HEK293 (cell line): ENCODE measurements at regions not wholly inside any gene's neighbourhood (a gene's known extent, or its start where the extent isn't known, plus 50 kb on each side); places are given as distances from the start of the nearest gene placed in this dataset.
A peak's percentile ranks its signal among the peaks of the same experiment; 100 is the strongest.
"Not testable (repeated sequence)": the region's sequence is repeated elsewhere in the genome, so short reads cannot be mapped to it uniquely, and the experiment has no call there.

Experiments used
- CTCF ChIA-PET: fragments of 350-600 bp; formaldehyde crosslinking; extraction: SDS; loops from one replicate; lab custom pipeline; 2021; ENCODE audit warnings: antibody characterized with exemption; lab: Yijun Ruan, JAX
- POLR2A ChIA-PET: fragments of 300-600 bp; formaldehyde crosslinking; extraction: SDS; loops from one replicate; lab custom pipeline; 2020; ENCODE audit warnings: antibody characterized with exemption, inconsistent platforms; lab: Yijun Ruan, JAX
- H3K27ac ChIP-seq: fragments of 200-500 bp; sonication (Bioruptor generic); 2 replicates; pipeline ENCODE4 v1.5.1; 2014; ENCODE audit warnings: low read depth, low read length, control low read depth, inconsistent platforms; ENCODE audit errors: extremely low read depth
- H3K36me3 ChIP-seq, 2 experiments: fragments of 200-500 bp in 1 of 2; sonication (Bioruptor generic) in 1 of 2; 1 replicate in 1 of 2; 2 replicates in 1 of 2; pipeline ENCODE4 v1.5.1; 2014 to 2017; ENCODE audit warnings: inconsistent platforms in 2 of 2, low read length in 2 of 2; ENCODE audit not compliant: control insufficient read depth in 2 of 2, insufficient read depth in 1 of 2
- H3K4me1 ChIP-seq: fragments of 200-500 bp; sonication (Bioruptor generic); 2 replicates; pipeline ENCODE4 v1.5.1; 2014; ENCODE audit warnings: mild to moderate bottlenecking, low read length, inconsistent platforms; ENCODE audit not compliant: control insufficient read depth, insufficient read depth
- H3K4me3 ChIP-seq: 2 replicates; pipeline ENCODE4 v1.5.1; 2011; ENCODE audit warnings: low read depth, mild to moderate bottlenecking, control low read depth, low read length, moderate library complexity
- H3K9me3 ChIP-seq: fragments of 200-500 bp; sonication (Bioruptor generic); 2 replicates; pipeline ENCODE4 v1.5.1; 2014; ENCODE audit warnings: low read depth, low read length, inconsistent platforms; ENCODE audit not compliant: control insufficient read depth, insufficient read depth
- HOXD13 ChIP-seq: sonication (generic); formaldehyde crosslinking; IDR thresholded peaks from 2 replicates; pipeline ENCODE4 v1.8.0; 2022; ENCODE audit warnings: missing genetic modification reagents, borderline replicate concordance
- SETDB1 ChIP-seq: IDR thresholded peaks from one replicate; pipeline ENCODE4 v1.6.1; 2017; ENCODE audit warnings: mild to moderate bottlenecking, low read length, moderate library complexity, mixed read lengths; ENCODE audit not compliant: insufficient read length
- ZIC2 ChIP-seq: fragments of 450-650 bp; formaldehyde crosslinking; IDR thresholded peaks from 2 replicates; pipeline ENCODE4 v1.5.1; 2016; ENCODE audit warnings: missing biosample characterization, missing genetic modification characterization
- ZNF549 ChIP-seq: fragments of 450-650 bp; IDR thresholded peaks from 2 replicates; pipeline ENCODE4 v1.5.1; 2018; ENCODE audit warnings: missing biosample characterization, missing genetic modification characterization, mild to moderate bottlenecking, inconsistent platforms, moderate library complexity
- ZNF600 ChIP-seq: fragments of 450-650 bp; formaldehyde crosslinking; IDR thresholded peaks from 2 replicates; pipeline ENCODE4 v1.5.1; 2016; ENCODE audit warnings: missing biosample characterization, missing genetic modification characterization
- ZNF654 ChIP-seq: fragments of 450-650 bp; formaldehyde crosslinking; IDR thresholded peaks from 2 replicates; pipeline ENCODE4 v1.5.1; 2016; ENCODE audit warnings: low read depth, missing biosample characterization, missing genetic modification characterization
- ZSCAN30 ChIP-seq: fragments of 450-650 bp; IDR thresholded peaks from 2 replicates; pipeline ENCODE4 v1.5.1; 2018; ENCODE audit warnings: missing biosample characterization, mild to moderate bottlenecking, missing genetic modification characterization, moderate library complexity
- TF ChIP-seq, protein P1 (sequence below): fragments of 450-650 bp; formaldehyde crosslinking; IDR thresholded peaks from 2 replicates; pipeline ENCODE4 v1.5.1; 2016; ENCODE audit warnings: missing biosample characterization, missing genetic modification characterization
- TF ChIP-seq, protein P2 (sequence below): fragments of 450-650 bp; formaldehyde crosslinking; IDR thresholded peaks from 2 replicates; pipeline ENCODE4 v1.5.1; 2016; ENCODE audit warnings: missing biosample characterization, missing genetic modification characterization
- TF ChIP-seq, protein P3 (sequence below): fragments of 450-650 bp; formaldehyde crosslinking; IDR thresholded peaks from 2 replicates; pipeline ENCODE4 v1.5.1; 2016; ENCODE audit warnings: missing biosample characterization, missing genetic modification characterization

DNA sequence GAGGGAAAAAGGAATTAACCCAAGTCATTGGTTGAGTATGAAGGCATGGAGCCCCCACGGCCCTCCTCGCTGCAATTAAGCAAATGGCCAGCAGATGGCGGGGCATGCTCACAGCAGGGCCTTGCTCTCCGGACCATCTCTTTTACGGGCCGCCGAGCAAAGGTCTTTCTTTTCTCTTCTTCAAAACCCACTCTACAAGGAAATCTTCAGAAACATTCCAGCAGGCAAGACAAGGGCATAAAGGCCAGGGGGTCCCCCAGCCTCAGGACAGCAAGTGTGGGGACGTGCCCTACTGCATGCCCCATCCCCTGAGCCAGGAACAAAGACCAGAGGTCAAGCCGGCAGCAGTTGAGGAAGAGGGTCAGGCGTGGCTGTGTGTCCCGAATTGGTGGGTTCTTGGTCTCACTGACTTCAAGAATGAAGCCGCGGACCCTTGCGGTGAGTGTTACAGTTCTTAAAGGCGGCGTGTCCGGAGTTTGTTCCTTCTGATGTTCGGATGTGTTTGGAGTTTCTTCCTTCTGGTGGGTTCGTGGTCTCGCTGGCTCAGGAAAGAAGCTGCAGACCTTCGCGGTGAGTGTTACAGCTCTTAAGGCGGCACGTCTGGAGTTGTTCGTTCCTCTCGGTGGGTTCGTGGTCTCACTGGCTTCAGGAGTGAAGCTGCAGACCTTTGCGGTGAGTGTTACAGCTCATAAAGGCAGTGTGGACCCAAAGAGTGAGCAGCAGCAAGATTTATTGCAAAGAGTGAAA, 59.6 kb upstream of the TOP1 start:
- ChIA-PET CTCF (interaction anchor here (0.6 to 9.0 kb wide), 32 partner anchors 11 to 1071 kb away, joined by 3 to 117 read pairs (median 4); partner anchors contain the start of gene LPIN3), POLR2A (interaction anchor here (0.6 kb wide), 1 partner anchor 926 kb away, joined by 6 read pairs; no protein-coding TSS in a partner anchor)
- H3K4me1 ChIP-seq, H3K27ac ChIP-seq, H3K4me3 ChIP-seq, H3K36me3 ChIP-seq, H3K9me3 ChIP-seq: not testable (repeated sequence)
- TF ChIP-seq, protein P1, sequence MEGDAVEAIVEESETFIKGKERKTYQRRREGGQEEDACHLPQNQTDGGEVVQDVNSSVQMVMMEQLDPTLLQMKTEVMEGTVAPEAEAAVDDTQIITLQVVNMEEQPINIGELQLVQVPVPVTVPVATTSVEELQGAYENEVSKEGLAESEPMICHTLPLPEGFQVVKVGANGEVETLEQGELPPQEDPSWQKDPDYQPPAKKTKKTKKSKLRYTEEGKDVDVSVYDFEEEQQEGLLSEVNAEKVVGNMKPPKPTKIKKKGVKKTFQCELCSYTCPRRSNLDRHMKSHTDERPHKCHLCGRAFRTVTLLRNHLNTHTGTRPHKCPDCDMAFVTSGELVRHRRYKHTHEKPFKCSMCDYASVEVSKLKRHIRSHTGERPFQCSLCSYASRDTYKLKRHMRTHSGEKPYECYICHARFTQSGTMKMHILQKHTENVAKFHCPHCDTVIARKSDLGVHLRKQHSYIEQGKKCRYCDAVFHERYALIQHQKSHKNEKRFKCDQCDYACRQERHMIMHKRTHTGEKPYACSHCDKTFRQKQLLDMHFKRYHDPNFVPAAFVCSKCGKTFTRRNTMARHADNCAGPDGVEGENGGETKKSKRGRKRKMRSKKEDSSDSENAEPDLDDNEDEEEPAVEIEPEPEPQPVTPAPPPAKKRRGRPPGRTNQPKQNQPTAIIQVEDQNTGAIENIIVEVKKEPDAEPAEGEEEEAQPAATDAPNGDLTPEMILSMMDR, result peak; percentile 86
- TF ChIP-seq ZIC2 (tag by site-specific recombination) (0 out of 2 replicates have a peak, but pooled peaks have one; percentile 10), ZNF654 (tag by site-specific recombination) (peak; percentile 97), ZNF600 (tag by site-specific recombination) (peak; percentile 63), ZSCAN30 (tag by site-specific recombination) (peak; percentile 65; the same call in 1 of the 2 replicates)
- TF ChIP-seq, protein P2, sequence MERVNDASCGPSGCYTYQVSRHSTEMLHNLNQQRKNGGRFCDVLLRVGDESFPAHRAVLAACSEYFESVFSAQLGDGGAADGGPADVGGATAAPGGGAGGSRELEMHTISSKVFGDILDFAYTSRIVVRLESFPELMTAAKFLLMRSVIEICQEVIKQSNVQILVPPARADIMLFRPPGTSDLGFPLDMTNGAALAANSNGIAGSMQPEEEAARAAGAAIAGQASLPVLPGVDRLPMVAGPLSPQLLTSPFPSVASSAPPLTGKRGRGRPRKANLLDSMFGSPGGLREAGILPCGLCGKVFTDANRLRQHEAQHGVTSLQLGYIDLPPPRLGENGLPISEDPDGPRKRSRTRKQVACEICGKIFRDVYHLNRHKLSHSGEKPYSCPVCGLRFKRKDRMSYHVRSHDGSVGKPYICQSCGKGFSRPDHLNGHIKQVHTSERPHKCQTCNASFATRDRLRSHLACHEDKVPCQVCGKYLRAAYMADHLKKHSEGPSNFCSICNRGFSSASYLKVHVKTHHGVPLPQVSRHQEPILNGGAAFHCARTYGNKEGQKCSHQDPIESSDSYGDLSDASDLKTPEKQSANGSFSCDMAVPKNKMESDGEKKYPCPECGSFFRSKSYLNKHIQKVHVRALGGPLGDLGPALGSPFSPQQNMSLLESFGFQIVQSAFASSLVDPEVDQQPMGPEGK (tag by site-specific recombination), result 0 out of 2 replicates have a peak, but pooled peaks have one; percentile 33

DNA sequence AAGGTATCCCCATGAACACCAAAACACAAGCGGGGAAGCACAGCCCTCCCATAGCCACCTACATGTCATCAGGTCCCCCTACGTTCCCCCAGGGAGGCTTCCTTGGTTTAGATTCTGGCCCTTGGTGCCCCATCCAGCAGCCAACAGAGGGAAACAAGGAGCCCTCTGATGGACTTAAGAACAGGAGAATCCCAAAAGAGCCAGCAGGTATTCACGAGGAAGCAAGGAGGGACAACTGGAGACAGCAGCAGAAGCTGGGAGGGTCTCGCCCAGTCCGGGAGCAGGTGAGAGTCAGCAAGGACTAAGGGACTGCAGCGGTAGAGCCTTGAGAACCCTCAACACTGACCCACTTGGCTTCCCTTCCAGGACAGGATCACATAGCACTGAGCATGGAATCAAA, 58.4 kb upstream of the TOP1 start:
- TF ChIP-seq HOXD13 (CRISPR knock-in tag) (no peak), ZNF549 (tag by site-specific recombination) (no peak)
- Histone ChIP-seq H3K4me1 (no peaks in the 10 kb centered on the region), H3K27ac (no peak overlapping the region), H3K9me3 (no peaks in the 10 kb centered on the region), H3K4me3 (no peak overlapping the region), H3K36me3 (no peaks in the 10 kb centered on the region)
- CTCF ChIA-PET, result interaction anchor here (0.9 to 9.0 kb wide), 4 partner anchors 74 to 165 kb away, joined by 3 to 117 read pairs (median 4); no protein-coding TSS in a partner anchor
- POLR2A ChIA-PET, result no interaction called here

DNA sequence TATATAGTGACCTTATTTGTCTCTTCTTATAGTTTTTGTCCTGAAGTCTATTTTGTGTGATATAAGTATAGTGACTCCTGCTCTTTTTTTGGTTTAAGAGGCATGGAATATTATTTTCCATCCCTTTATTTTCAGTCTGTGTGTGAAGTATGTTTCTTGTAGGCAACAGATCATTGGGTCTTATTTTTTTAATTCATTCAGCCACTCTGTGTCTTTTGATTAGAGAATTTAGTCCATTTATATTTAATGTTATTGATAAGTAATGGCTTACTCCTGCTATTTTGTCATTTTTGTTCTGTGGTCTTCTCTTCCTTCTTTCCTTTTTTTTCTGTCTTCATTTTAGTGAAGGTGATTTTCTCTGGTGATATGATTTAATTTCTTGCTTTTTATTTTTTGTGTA, 51.4 kb upstream of the TOP1 start:
- POLR2A ChIA-PET, result no interaction called here

More for the DNA sequence above, 51.4 kb upstream of the TOP1 start:
- H3K27ac ChIP-seq, result no peak overlapping the region
- TF ChIP-seq SETDB1, result peak; percentile 90
- TF ChIP-seq, protein P3, sequence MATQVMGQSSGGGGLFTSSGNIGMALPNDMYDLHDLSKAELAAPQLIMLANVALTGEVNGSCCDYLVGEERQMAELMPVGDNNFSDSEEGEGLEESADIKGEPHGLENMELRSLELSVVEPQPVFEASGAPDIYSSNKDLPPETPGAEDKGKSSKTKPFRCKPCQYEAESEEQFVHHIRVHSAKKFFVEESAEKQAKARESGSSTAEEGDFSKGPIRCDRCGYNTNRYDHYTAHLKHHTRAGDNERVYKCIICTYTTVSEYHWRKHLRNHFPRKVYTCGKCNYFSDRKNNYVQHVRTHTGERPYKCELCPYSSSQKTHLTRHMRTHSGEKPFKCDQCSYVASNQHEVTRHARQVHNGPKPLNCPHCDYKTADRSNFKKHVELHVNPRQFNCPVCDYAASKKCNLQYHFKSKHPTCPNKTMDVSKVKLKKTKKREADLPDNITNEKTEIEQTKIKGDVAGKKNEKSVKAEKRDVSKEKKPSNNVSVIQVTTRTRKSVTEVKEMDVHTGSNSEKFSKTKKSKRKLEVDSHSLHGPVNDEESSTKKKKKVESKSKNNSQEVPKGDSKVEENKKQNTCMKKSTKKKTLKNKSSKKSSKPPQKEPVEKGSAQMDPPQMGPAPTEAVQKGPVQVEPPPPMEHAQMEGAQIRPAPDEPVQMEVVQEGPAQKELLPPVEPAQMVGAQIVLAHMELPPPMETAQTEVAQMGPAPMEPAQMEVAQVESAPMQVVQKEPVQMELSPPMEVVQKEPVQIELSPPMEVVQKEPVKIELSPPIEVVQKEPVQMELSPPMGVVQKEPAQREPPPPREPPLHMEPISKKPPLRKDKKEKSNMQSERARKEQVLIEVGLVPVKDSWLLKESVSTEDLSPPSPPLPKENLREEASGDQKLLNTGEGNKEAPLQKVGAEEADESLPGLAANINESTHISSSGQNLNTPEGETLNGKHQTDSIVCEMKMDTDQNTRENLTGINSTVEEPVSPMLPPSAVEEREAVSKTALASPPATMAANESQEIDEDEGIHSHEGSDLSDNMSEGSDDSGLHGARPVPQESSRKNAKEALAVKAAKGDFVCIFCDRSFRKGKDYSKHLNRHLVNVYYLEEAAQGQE (tag by site-specific recombination), result no peak
- H3K9me3 ChIP-seq, result no peaks in the 10 kb centered on the region
- no peaks in the 10 kb centered on the region for H3K36me3 ChIP-seq
- no peak overlapping the region for H3K4me3 ChIP-seq
- CTCF ChIA-PET, result interaction anchor here (0.6 kb wide), 1 partner anchor 180 kb away, joined by 3 read pairs; no protein-coding TSS in a partner anchor
- H3K4me1 ChIP-seq, result no peaks in the 10 kb centered on the region
